HG03457 (cell line): ENCODE measurements at regions not wholly inside any gene's neighbourhood (a gene's known extent, or its start where the extent isn't known, plus 50 kb on each side); places are given as distances from the start of the nearest gene placed in this dataset.
"Not testable (repeated sequence)": the region's sequence is repeated elsewhere in the genome, so short reads cannot be mapped to it uniquely, and the experiment has no call there.

Experiments
- ATAC-seq: cut with Tn5 transposase; IDR thresholded peaks from one replicate; pipeline ENCODE4 v1.9.1; 2021; ENCODE audit warnings: moderate number of reproducible peaks; ENCODE audit not compliant: unreplicated experiment

GRCh38 chr18:43793910-43794309 lies 516.6 kb upstream of the SYT4 start:
- ATAC-seq: no peak

GRCh38 chr18:43794363-43794762 lies 517.1 kb upstream of the SYT4 start:
- no peak for ATAC-seq

GRCh38 chr18:43797347-43797746 lies 520.1 kb upstream of the SYT4 start:
- ATAC-seq: no peak

GRCh38 chr18:43800584-43800983 lies 523.3 kb upstream of the SYT4 start:
- no peak for ATAC-seq

GRCh38 chr18:43805646-43806194 lies 528.4 kb upstream of the SYT4 start:
- no peak for ATAC-seq

- ATAC-seq: no peak
Observed at GRCh38 chr18:43812627-43813026, 535.3 kb upstream of the SYT4 start.

- no peak for ATAC-seq
Observed at GRCh38 chr18:43819397-43819796, 542.1 kb upstream of the SYT4 start.

- no peak for ATAC-seq
Observed at GRCh38 chr18:43819873-43820272, 542.6 kb upstream of the SYT4 start.

- ATAC-seq: no peak
Observed at GRCh38 chr18:43825768-43826167, 548.5 kb upstream of the SYT4 start.

GRCh38 chr18:43826215-43826614 lies 548.9 kb upstream of the SYT4 start:
- no peak for ATAC-seq

- no peak for ATAC-seq
Observed at GRCh38 chr18:43827311-43827710, 550.0 kb upstream of the SYT4 start.

GRCh38 chr18:43830303-43830702 lies 553.0 kb upstream of the SYT4 start:
- ATAC-seq: no peak

- no peak for ATAC-seq
Observed at GRCh38 chr18:43830947-43831346, 553.7 kb upstream of the SYT4 start.

GRCh38 chr18:43846299-43846698 lies 569.0 kb upstream of the SYT4 start:
- ATAC-seq: no peak

GRCh38 chr18:43847164-43848091 lies 570.1 kb upstream of the SYT4 start:
- ATAC-seq: no peak

- not testable (repeated sequence) for ATAC-seq
Observed at GRCh38 chr18:43849831-43850230, 572.5 kb upstream of the SYT4 start.

GRCh38 chr18:43855376-43855775 lies 578.1 kb upstream of the SYT4 start:
- no peak for ATAC-seq

GRCh38 chr18:43863180-43863579 lies 585.9 kb upstream of the SYT4 start:
- ATAC-seq: no peak

- no peak for ATAC-seq
Observed at GRCh38 chr18:43866696-43867095, 589.4 kb upstream of the SYT4 start.

- ATAC-seq: no peak
Observed at GRCh38 chr18:43868497-43868995, 591.3 kb upstream of the SYT4 start.

- no peak for ATAC-seq
Observed at GRCh38 chr18:43869451-43870008, 592.2 kb upstream of the SYT4 start.

- no peak for ATAC-seq
Observed at GRCh38 chr18:43870626-43871025, 593.3 kb upstream of the SYT4 start.
